Gastrocnemius medialis (tissue), 4 donors: ENCODE measurements at regions not wholly inside any gene's neighbourhood (a gene's known extent, or its start where the extent isn't known, plus 50 kb on each side); places are given as distances from the start of the nearest gene placed in this dataset.

Source experiments
- CTCF ChIP-seq, 5 experiments: fragments of 450-650 bp in 3 of 5; fragments of 200-600 bp in 2 of 5; sonication (generic) in 2 of 5; IDR thresholded peaks in 4 of 5; conservative IDR thresholded peaks in 1 of 5; 1 replicate in 4 of 5; 2 replicates in 1 of 5; pipeline ENCODE4 v1.5.1; 2016 to 2019; ENCODE audit warnings: antibody characterized with exemption in 5 of 5, mild to moderate bottlenecking in 3 of 5, moderate library complexity in 3 of 5
- POLR2A ChIP-seq, 2 donors: fragments of 450-650 bp; IDR thresholded peaks; one replicate each; pipeline ENCODE4 v1.6.1; 2017; ENCODE audit warnings: antibody characterized with exemption in 2 of 2, mild to moderate bottlenecking in 2 of 2, moderate library complexity in 2 of 2

GRCh38 chr10:28879246-28879645 lies 201.9 kb downstream of the BAMBI start:
- TF ChIP-seq CTCF (IDR thresholded peaks at IDR 0.05 in 4 of 5, conservative IDR thresholded peaks at IDR 0.05 in 1 of 5) (no peak), POLR2A (IDR thresholded peaks at IDR 0.05) (no peak)
